WTC11 (cell line): ENCODE measurements at regions not wholly inside any gene's neighbourhood (a gene's known extent, or its start where the extent isn't known, plus 50 kb on each side); places are given as distances from the start of the nearest gene placed in this dataset.
"Not testable (repeated sequence)": the region's sequence is repeated elsewhere in the genome, so short reads cannot be mapped to it uniquely, and the experiment has no call there.

ENCODE experiments used
- CTCF ChIP-seq: fragments of 200-600 bp; IDR thresholded peaks from 2 replicates; pipeline ENCODE4 v1.8.0; 2022; ENCODE audit warnings: antibody characterized with exemption
- KAT7 ChIP-seq: sonication (generic); formaldehyde crosslinking; IDR thresholded peaks from 2 replicates; pipeline ENCODE4 v1.8.1; 2023; ENCODE audit warnings: missing genetic modification reagents, mild to moderate bottlenecking, borderline replicate concordance

GRCh38 chr15:22137572-22137971 is 57.2 kb downstream of the OR4M2 start:
- not testable (repeated sequence) for TF ChIP-seq KAT7, CTCF
